ENCODE measurements at regions not wholly inside any gene's neighbourhood (a gene's known extent, or its start where the extent isn't known, plus 50 kb on each side); places are given as distances from the start of the nearest gene placed in this dataset.
"Not testable (repeated sequence)": the region's sequence is repeated elsewhere in the genome, so short reads cannot be mapped to it uniquely, and the experiment has no call there.

- ATAC-seq: no peak
- Mint-ChIP-seq H3K36me3 (ENCODE audit: insufficient read depth) (no peaks in the 10 kb centered on the region), H3K9me3 (peaks cover 5% of the 10 kb centered on the region), H3K27me3 (ENCODE audit: low read depth) (no peaks in the 10 kb centered on the region), H3K4me3 (no peak overlapping the region), H3K4me1 (ENCODE audit: low read depth) (no peaks in the 10 kb centered on the region)
- no peak for DNase-seq
These were observed 571.0 kb upstream of the ARRDC3 start for GRCh38 chr5:91954136-91954535.

- Mint-ChIP-seq H3K9me3 (peaks cover 5% of the 10 kb centered on the region), H3K4me1 (ENCODE audit: low read depth) (no peaks in the 10 kb centered on the region), H3K4me3 (no peak overlapping the region), H3K36me3 (ENCODE audit: insufficient read depth) (no peaks in the 10 kb centered on the region), H3K27me3 (ENCODE audit: low read depth) (no peaks in the 10 kb centered on the region)
- no peak for DNase-seq
- no peak for ATAC-seq
These were observed 567.2 kb upstream of the ARRDC3 start for GRCh38 chr5:91950328-91950727.

GRCh38 chr5:91946870-91947269 lies 563.8 kb upstream of the ARRDC3 start:
- H3K27me3 Mint-ChIP-seq (ENCODE audit: low read depth): no peaks in the 10 kb centered on the region
- peaks cover 5% of the 10 kb centered on the region for H3K9me3 Mint-ChIP-seq
- no peaks in the 10 kb centered on the region for H3K36me3 Mint-ChIP-seq (ENCODE audit: insufficient read depth)
- DNase-seq (no peak), ATAC-seq (no peak)
- H3K4me3 Mint-ChIP-seq: no peak overlapping the region
- H3K4me1 Mint-ChIP-seq (ENCODE audit: low read depth): no peaks in the 10 kb centered on the region

- H3K36me3 Mint-ChIP-seq (ENCODE audit: insufficient read depth): no peaks in the 10 kb centered on the region
- DNase-seq (no peak), ATAC-seq (no peak)
- H3K4me3 Mint-ChIP-seq: no peak overlapping the region
- no peaks in the 10 kb centered on the region for H3K27me3 Mint-ChIP-seq (ENCODE audit: low read depth)
- H3K9me3 Mint-ChIP-seq: no peaks in the 10 kb centered on the region
- H3K4me1 Mint-ChIP-seq (ENCODE audit: low read depth): no peaks in the 10 kb centered on the region
These were observed 558.5 kb upstream of the ARRDC3 start for GRCh38 chr5:91941588-91941987.

- DNase-seq (no peak), ATAC-seq (no peak)
- Mint-ChIP-seq H3K36me3 (ENCODE audit: insufficient read depth) (no peaks in the 10 kb centered on the region), H3K27me3 (ENCODE audit: low read depth) (no peaks in the 10 kb centered on the region), H3K4me3 (no peak overlapping the region), H3K9me3 (no peaks in the 10 kb centered on the region), H3K4me1 (ENCODE audit: low read depth) (no peaks in the 10 kb centered on the region)
These were observed 555.3 kb upstream of the ARRDC3 start for GRCh38 chr5:91938441-91938840.

GRCh38 chr5:91937121-91937520 lies 554.0 kb upstream of the ARRDC3 start:
- Mint-ChIP-seq H3K4me1 (ENCODE audit: low read depth) (no peaks in the 10 kb centered on the region), H3K27me3 (ENCODE audit: low read depth) (no peaks in the 10 kb centered on the region), H3K4me3 (no peak overlapping the region), H3K36me3 (ENCODE audit: insufficient read depth) (no peaks in the 10 kb centered on the region), H3K9me3 (no peaks in the 10 kb centered on the region)
- DNase-seq: no peak
- ATAC-seq: no peak

GRCh38 chr5:91929522-91929817 lies 546.4 kb upstream of the ARRDC3 start:
- H3K9me3 Mint-ChIP-seq: no peaks in the 10 kb centered on the region
- no peak for DNase-seq
- H3K4me3 Mint-ChIP-seq: no peak overlapping the region
- H3K4me1 Mint-ChIP-seq (ENCODE audit: low read depth): no peaks in the 10 kb centered on the region
- no peaks in the 10 kb centered on the region for H3K27me3 Mint-ChIP-seq (ENCODE audit: low read depth)
- H3K36me3 Mint-ChIP-seq (ENCODE audit: insufficient read depth): no peaks in the 10 kb centered on the region
- no peak for ATAC-seq

GRCh38 chr5:91928754-91929521 lies 545.8 kb upstream of the ARRDC3 start:
- Mint-ChIP-seq H3K4me3 (no peak overlapping the region), H3K27me3 (ENCODE audit: low read depth) (no peaks in the 10 kb centered on the region), H3K36me3 (ENCODE audit: insufficient read depth) (no peaks in the 10 kb centered on the region), H3K9me3 (no peaks in the 10 kb centered on the region), H3K4me1 (ENCODE audit: low read depth) (no peaks in the 10 kb centered on the region)
- no peak for DNase-seq
- no peak for ATAC-seq

GRCh38 chr5:91927439-91927838 lies 544.3 kb upstream of the ARRDC3 start:
- Mint-ChIP-seq H3K36me3 (ENCODE audit: insufficient read depth) (no peaks in the 10 kb centered on the region), H3K27me3 (ENCODE audit: low read depth) (no peaks in the 10 kb centered on the region), H3K4me3 (no peak overlapping the region), H3K9me3 (no peaks in the 10 kb centered on the region), H3K4me1 (ENCODE audit: low read depth) (no peaks in the 10 kb centered on the region)
- DNase-seq (no peak), ATAC-seq (no peak)

- Mint-ChIP-seq H3K36me3 (ENCODE audit: insufficient read depth) (no peaks in the 10 kb centered on the region), H3K4me1 (ENCODE audit: low read depth) (no peaks in the 10 kb centered on the region), H3K27me3 (ENCODE audit: low read depth) (no peaks in the 10 kb centered on the region), H3K9me3 (no peaks in the 10 kb centered on the region), H3K4me3 (no peak overlapping the region)
- DNase-seq (no peak), ATAC-seq (no peak)
These were observed 542.1 kb upstream of the ARRDC3 start for GRCh38 chr5:91925249-91925648.

- H3K36me3 Mint-ChIP-seq (ENCODE audit: insufficient read depth); H3K27me3 Mint-ChIP-seq (ENCODE audit: low read depth); H3K4me3 Mint-ChIP-seq; DNase-seq; H3K4me1 Mint-ChIP-seq (ENCODE audit: low read depth); H3K9me3 Mint-ChIP-seq; ATAC-seq: not testable (repeated sequence)
These were observed 534.1 kb upstream of the ARRDC3 start for GRCh38 chr5:91917037-91917814.

GRCh38 chr5:91910655-91911054 lies 527.5 kb upstream of the ARRDC3 start:
- Mint-ChIP-seq H3K36me3 (ENCODE audit: insufficient read depth) (no peaks in the 10 kb centered on the region), H3K4me1 (ENCODE audit: low read depth) (no peaks in the 10 kb centered on the region), H3K4me3 (no peak overlapping the region), H3K27me3 (ENCODE audit: low read depth) (no peaks in the 10 kb centered on the region), H3K9me3 (peaks cover 8% of the 10 kb centered on the region)
- DNase-seq (no peak), ATAC-seq (no peak)

GRCh38 chr5:91910247-91910646 lies 527.1 kb upstream of the ARRDC3 start:
- DNase-seq (no peak), ATAC-seq (no peak)
- H3K4me3 Mint-ChIP-seq: no peak overlapping the region
- H3K4me1 Mint-ChIP-seq (ENCODE audit: low read depth): no peaks in the 10 kb centered on the region
- H3K9me3 Mint-ChIP-seq: peaks cover 8% of the 10 kb centered on the region
- no peaks in the 10 kb centered on the region for H3K27me3 Mint-ChIP-seq (ENCODE audit: low read depth)
- H3K36me3 Mint-ChIP-seq (ENCODE audit: insufficient read depth): no peaks in the 10 kb centered on the region

GRCh38 chr5:91906494-91906893 lies 523.4 kb upstream of the ARRDC3 start:
- no peaks in the 10 kb centered on the region for H3K4me1 Mint-ChIP-seq (ENCODE audit: low read depth)
- DNase-seq: no peak
- no peak for ATAC-seq
- peaks cover 8% of the 10 kb centered on the region for H3K9me3 Mint-ChIP-seq
- no peak overlapping the region for H3K4me3 Mint-ChIP-seq
- H3K36me3 Mint-ChIP-seq (ENCODE audit: insufficient read depth): no peaks in the 10 kb centered on the region
- no peaks in the 10 kb centered on the region for H3K27me3 Mint-ChIP-seq (ENCODE audit: low read depth)

GRCh38 chr5:91906027-91906426 lies 522.9 kb upstream of the ARRDC3 start:
- H3K27me3 Mint-ChIP-seq (ENCODE audit: low read depth): no peaks in the 10 kb centered on the region
- DNase-seq (no peak), ATAC-seq (no peak)
- H3K9me3 Mint-ChIP-seq: peaks cover 8% of the 10 kb centered on the region
- no peaks in the 10 kb centered on the region for H3K36me3 Mint-ChIP-seq (ENCODE audit: insufficient read depth)
- H3K4me3 Mint-ChIP-seq: no peak overlapping the region
- no peaks in the 10 kb centered on the region for H3K4me1 Mint-ChIP-seq (ENCODE audit: low read depth)

Data from activated T-cell treated with anti-CD3 and anti-CD28 coated beads, Interleukin-2, amount 50 U/mL, for 4 hours (primary cell).